ENCODE measurements at regions not wholly inside any gene's neighbourhood (a gene's known extent, or its start where the extent isn't known, plus 50 kb on each side); places are given as distances from the start of the nearest gene placed in this dataset.

DNA sequence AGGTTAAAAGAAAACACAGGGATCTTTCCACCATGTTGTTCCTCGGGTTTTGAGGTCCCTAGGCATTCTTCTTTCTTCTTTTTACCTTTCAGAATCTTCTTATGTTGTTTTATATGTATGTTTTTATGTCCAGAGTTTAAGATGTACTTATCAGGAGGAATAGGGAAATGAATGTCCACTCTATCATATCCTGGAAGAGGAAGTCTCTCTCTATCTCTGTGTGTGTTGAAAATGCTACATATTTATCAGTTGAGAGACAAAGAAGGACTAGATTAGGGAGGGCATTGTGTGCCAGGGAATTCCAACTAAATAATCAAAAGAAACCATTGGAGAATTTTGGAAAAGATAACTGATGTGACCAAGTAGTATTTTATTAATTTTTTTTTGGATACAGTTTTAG lies 200.5 kb upstream of the POT1 start:
- TF ChIP-seq POLR2A (conservative IDR thresholded peaks at IDR 0.05) (no peak), FOSL1 (tag; conservative IDR thresholded peaks at IDR 0.05) (no peak), MYNN (IDR thresholded peaks at IDR 0.05) (no peak), MYNN (CRISPR knock-in tag; IDR thresholded peaks at IDR 0.05) (no peak)
- TF ChIP-seq, protein P1, sequence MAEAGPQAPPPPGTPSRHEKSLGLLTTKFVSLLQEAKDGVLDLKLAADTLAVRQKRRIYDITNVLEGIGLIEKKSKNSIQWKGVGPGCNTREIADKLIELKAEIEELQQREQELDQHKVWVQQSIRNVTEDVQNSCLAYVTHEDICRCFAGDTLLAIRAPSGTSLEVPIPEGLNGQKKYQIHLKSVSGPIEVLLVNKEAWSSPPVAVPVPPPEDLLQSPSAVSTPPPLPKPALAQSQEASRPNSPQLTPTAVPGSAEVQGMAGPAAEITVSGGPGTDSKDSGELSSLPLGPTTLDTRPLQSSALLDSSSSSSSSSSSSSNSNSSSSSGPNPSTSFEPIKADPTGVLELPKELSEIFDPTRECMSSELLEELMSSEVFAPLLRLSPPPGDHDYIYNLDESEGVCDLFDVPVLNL (CRISPR knock-in tag; IDR thresholded peaks at IDR 0.05; ENCODE audit: low read depth), result no peak
- TF ChIP-seq, protein P2, sequence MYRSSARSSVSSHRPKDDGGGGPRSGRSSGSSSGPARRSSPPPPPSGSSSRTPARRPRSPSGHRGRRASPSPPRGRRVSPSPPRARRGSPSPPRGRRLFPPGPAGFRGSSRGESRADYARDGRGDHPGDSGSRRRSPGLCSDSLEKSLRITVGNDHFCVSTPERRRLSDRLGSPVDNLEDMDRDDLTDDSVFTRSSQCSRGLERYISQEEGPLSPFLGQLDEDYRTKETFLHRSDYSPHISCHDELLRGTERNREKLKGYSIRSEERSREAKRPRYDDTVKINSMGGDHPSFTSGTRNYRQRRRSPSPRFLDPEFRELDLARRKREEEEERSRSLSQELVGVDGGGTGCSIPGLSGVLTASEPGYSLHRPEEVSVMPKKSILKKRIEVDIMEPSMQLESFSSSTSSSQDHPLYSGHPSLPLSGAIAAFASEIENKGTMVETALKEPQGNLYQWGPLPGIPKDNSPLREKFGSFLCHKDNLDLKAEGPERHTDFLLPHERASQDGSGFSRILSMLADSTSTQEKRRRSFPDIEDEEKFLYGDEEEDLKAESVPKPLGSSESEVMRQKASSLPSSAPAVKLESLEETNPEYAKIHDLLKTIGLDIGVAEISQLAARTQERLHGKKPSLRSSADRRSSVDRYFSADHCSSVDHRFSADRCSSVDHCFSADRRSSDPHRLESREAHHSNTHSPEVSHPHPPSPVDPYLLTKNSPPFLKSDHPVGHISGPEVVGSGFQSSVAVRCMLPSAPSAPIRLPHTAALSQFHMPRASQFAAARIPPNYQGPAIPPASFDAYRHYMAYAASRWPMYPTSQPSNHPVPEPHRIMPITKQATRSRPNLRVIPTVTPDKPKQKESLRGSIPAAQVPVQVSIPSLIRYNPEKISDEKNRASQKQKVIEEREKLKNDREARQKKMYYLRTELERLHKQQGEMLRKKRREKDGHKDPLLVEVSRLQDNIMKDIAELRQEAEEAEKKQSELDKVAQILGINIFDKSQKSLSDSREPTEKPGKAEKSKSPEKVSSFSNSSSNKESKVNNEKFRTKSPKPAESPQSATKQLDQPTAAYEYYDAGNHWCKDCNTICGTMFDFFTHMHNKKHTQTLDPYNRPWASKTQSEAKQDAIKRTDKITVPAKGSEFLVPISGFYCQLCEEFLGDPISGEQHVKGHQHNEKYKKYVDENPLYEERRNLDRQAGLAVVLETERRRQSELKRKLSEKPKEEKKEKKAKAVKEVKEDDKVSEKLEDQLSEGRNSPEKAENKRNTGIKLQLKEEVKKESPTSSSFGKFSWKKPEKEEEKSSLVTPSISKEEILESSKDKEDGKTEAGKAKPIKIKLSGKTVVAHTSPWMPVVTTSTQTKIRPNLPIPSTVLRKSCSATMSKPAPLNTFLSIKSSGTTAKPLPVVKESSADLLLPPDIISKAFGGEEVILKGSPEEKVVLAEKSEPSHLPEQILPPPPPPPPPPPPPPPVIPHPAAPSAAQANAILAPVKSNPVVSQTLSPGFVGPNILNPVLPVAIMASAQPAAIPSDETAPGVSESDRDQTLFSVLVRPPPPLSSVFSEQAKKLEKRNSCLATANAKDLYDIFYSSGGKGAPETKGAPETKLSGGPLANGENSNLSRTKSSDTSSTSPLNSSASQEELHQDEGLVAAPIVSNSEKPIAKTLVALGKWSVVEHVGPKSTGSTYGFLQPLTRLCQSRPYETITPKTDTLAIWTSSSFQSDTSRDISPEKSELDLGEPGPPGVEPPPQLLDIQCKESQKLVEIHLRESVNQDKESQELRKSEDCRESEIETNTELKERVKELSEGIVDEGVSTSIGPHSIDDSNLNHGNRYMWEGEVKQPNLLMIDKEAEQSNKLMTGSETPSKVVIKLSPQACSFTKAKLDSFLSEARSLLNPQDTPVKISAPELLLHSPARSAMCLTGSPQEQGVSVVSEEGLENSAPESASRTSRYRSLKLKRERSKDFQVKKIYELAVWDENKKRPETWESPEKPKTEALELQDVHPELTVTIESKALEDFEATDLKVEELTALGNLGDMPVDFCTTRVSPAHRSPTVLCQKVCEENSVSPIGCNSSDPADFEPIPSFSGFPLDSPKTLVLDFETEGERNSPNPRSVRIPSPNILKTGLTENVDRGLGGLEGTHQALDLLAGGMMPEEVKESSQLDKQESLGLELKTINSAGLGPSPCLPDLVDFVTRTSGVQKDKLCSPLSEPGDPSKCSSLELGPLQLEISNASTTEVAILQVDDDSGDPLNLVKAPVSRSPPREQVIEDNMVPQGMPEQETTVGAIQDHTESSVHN (IDR thresholded peaks at IDR 0.05; ENCODE audit: borderline replicate concordance in 1 of 2, low read depth in 1 of 2), result no peak
- TF ChIP-seq, protein P3, sequence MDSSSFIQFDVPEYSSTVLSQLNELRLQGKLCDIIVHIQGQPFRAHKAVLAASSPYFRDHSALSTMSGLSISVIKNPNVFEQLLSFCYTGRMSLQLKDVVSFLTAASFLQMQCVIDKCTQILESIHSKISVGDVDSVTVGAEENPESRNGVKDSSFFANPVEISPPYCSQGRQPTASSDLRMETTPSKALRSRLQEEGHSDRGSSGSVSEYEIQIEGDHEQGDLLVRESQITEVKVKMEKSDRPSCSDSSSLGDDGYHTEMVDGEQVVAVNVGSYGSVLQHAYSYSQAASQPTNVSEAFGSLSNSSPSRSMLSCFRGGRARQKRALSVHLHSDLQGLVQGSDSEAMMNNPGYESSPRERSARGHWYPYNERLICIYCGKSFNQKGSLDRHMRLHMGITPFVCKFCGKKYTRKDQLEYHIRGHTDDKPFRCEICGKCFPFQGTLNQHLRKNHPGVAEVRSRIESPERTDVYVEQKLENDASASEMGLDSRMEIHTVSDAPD (CRISPR knock-in tag; IDR thresholded peaks at IDR 0.05), result no peak
